ENCODE measurements at regions not wholly inside any gene's neighbourhood (a gene's known extent, or its start where the extent isn't known, plus 50 kb on each side); places are given as distances from the start of the nearest gene placed in this dataset.

- DNase-seq (ENCODE audit: low read depth) (no peak), FAIRE-seq (no peak)
- Histone ChIP-seq H3K27ac (ENCODE audit: low read depth, low read length) (no peak overlapping the region), H3K4me1 (ENCODE audit: insufficient read depth, low read length) (no peaks in the 10 kb centered on the region), H3K27me3 (ENCODE audit: insufficient read depth, low read length) (no peaks in the 10 kb centered on the region), H3K79me2 (ENCODE audit: insufficient read depth, low read length) (no peaks in the 10 kb centered on the region), H3K4me3 (ENCODE audit: insufficient read depth, low read depth, low read length) (no peak overlapping the region), H3K9ac (ENCODE audit: low read length) (no peak overlapping the region), H3K36me3 (ENCODE audit: insufficient read depth, low read length) (no peaks in the 10 kb centered on the region), H2AFZ (ENCODE audit: low read depth, low read length) (no peak overlapping the region), H3K4me2 (ENCODE audit: low read length) (no peak overlapping the region), H3K9me3 (ENCODE audit: insufficient read depth, low read depth, low read length) (no peaks in the 10 kb centered on the region), H4K20me1 (ENCODE audit: insufficient read depth, low read length) (no peaks in the 10 kb centered on the region)
- H3K27me3 Mint-ChIP-seq (ENCODE audit: low read depth, unreplicated experiment) = no peaks in the 10 kb centered on the region
- no peak overlapping the region for H3K4me3 Mint-ChIP-seq (ENCODE audit: unreplicated experiment)
- no peak overlapping the region for H3K27ac Mint-ChIP-seq (ENCODE audit: unreplicated experiment)
- H3K9me3 Mint-ChIP-seq (ENCODE audit: unreplicated experiment) = peaks cover 4% of the 10 kb centered on the region
- H3K4me1 Mint-ChIP-seq (ENCODE audit: low read depth, unreplicated experiment) = peaks cover under 1% of the 10 kb centered on the region
- H3K36me3 Mint-ChIP-seq (ENCODE audit: low read depth, unreplicated experiment) = no peaks in the 10 kb centered on the region
- TF ChIP-seq CTCF (IDR thresholded peaks at IDR 0.05; ENCODE audit: insufficient read depth, low read depth, low read length) (no peak), EZH2 (IDR thresholded peaks at IDR 0.05; ENCODE audit: insufficient read depth, low read length) (no peak)
Observed at GRCh38 chr2:181252262-181253148, 204.7 kb upstream of the ITGA4 start.

- Mint-ChIP-seq H3K9me3 (ENCODE audit: unreplicated experiment) (peaks cover 4% of the 10 kb centered on the region), H3K4me3 (ENCODE audit: unreplicated experiment) (no peak overlapping the region), H3K36me3 (ENCODE audit: low read depth, unreplicated experiment) (no peaks in the 10 kb centered on the region), H3K27me3 (ENCODE audit: low read depth, unreplicated experiment) (no peaks in the 10 kb centered on the region), H3K27ac (ENCODE audit: unreplicated experiment) (no peak overlapping the region), H3K4me1 (ENCODE audit: low read depth, unreplicated experiment) (peaks cover 8% of the 10 kb centered on the region)
- TF ChIP-seq EZH2 (IDR thresholded peaks at IDR 0.05; ENCODE audit: insufficient read depth, low read length) (no peak), CTCF (IDR thresholded peaks at IDR 0.05; ENCODE audit: insufficient read depth, low read depth, low read length) (no peak)
- Histone ChIP-seq H3K79me2 (ENCODE audit: insufficient read depth, low read length) (no peaks in the 10 kb centered on the region), H3K4me1 (ENCODE audit: insufficient read depth, low read length) (no peaks in the 10 kb centered on the region), H3K4me2 (ENCODE audit: low read length) (no peak overlapping the region), H3K36me3 (ENCODE audit: insufficient read depth, low read length) (no peaks in the 10 kb centered on the region), H3K9ac (ENCODE audit: low read length) (no peak overlapping the region), H2AFZ (ENCODE audit: low read depth, low read length) (no peak overlapping the region), H3K9me3 (ENCODE audit: insufficient read depth, low read depth, low read length) (no peaks in the 10 kb centered on the region), H3K27me3 (ENCODE audit: insufficient read depth, low read length) (no peaks in the 10 kb centered on the region), H4K20me1 (ENCODE audit: insufficient read depth, low read length) (no peaks in the 10 kb centered on the region), H3K4me3 (ENCODE audit: insufficient read depth, low read depth, low read length) (no peak overlapping the region), H3K27ac (ENCODE audit: low read depth, low read length) (no peak overlapping the region)
- DNase-seq (ENCODE audit: low read depth) (no peak), FAIRE-seq (no peak)
Observed at GRCh38 chr2:181253438-181253837, 203.7 kb upstream of the ITGA4 start.

GRCh38 chr2:181255651-181256050, 201.5 kb upstream of the ITGA4 start:
- Histone ChIP-seq H3K4me1 (ENCODE audit: insufficient read depth, low read length) (no peaks in the 10 kb centered on the region), H3K4me2 (ENCODE audit: low read length) (no peak overlapping the region), H3K27ac (ENCODE audit: low read depth, low read length) (no peak overlapping the region), H3K4me3 (ENCODE audit: insufficient read depth, low read depth, low read length) (no peak overlapping the region), H3K27me3 (ENCODE audit: insufficient read depth, low read length) (no peaks in the 10 kb centered on the region), H2AFZ (ENCODE audit: low read depth, low read length) (no peak overlapping the region), H3K36me3 (ENCODE audit: insufficient read depth, low read length) (no peaks in the 10 kb centered on the region), H3K9ac (ENCODE audit: low read length) (no peak overlapping the region), H3K9me3 (ENCODE audit: insufficient read depth, low read depth, low read length) (no peaks in the 10 kb centered on the region), H4K20me1 (ENCODE audit: insufficient read depth, low read length) (no peaks in the 10 kb centered on the region), H3K79me2 (ENCODE audit: insufficient read depth, low read length) (no peaks in the 10 kb centered on the region)
- H3K4me3 Mint-ChIP-seq (ENCODE audit: unreplicated experiment) = no peak overlapping the region
- H3K27me3 Mint-ChIP-seq (ENCODE audit: low read depth, unreplicated experiment) = no peaks in the 10 kb centered on the region
- H3K27ac Mint-ChIP-seq (ENCODE audit: unreplicated experiment) = no peak overlapping the region
- DNase-seq (ENCODE audit: low read depth) (no peak), FAIRE-seq (no peak)
- peaks cover 4% of the 10 kb centered on the region for H3K9me3 Mint-ChIP-seq (ENCODE audit: unreplicated experiment)
- TF ChIP-seq CTCF (IDR thresholded peaks at IDR 0.05; ENCODE audit: insufficient read depth, low read depth, low read length) (no peak), EZH2 (IDR thresholded peaks at IDR 0.05; ENCODE audit: insufficient read depth, low read length) (no peak)
- H3K36me3 Mint-ChIP-seq (ENCODE audit: low read depth, unreplicated experiment) = no peaks in the 10 kb centered on the region
- peaks cover 15% of the 10 kb centered on the region for H3K4me1 Mint-ChIP-seq (ENCODE audit: low read depth, unreplicated experiment)

Data from astrocyte (in vitro differentiated cells and primary cell).